ENCODE measurements at regions not wholly inside any gene's neighbourhood (a gene's known extent, or its start where the extent isn't known, plus 50 kb on each side); places are given as distances from the start of the nearest gene placed in this dataset.

DNA sequence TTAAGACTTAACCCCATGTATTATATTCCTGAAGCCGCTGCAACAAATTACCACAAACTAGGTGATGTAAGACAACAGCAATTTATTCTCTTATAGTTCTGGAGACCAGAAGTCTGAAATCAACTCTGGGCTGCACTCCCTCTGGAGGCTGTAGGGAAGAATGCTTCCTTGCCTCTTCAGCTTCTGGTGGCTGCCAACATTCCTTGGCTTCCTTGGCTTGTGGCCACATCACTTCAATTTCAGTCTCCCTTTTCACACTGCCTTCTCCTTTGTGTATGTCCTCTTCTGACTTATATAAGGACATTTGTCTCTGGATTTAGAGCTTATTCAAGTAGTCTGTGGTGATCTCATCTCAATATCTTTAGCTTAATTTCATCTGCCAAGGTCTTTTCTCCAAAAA is 141.6 kb downstream of the DHX35 start:
- peaks cover 1% of the 10 kb centered on the region for H3K27me3 ChIP-seq (ENCODE audit: control insufficient read depth, insufficient read depth, low read length)
- no peaks in the 10 kb centered on the region for H3K4me1 ChIP-seq (ENCODE audit: control insufficient read depth, insufficient read depth, low read length)

DNA sequence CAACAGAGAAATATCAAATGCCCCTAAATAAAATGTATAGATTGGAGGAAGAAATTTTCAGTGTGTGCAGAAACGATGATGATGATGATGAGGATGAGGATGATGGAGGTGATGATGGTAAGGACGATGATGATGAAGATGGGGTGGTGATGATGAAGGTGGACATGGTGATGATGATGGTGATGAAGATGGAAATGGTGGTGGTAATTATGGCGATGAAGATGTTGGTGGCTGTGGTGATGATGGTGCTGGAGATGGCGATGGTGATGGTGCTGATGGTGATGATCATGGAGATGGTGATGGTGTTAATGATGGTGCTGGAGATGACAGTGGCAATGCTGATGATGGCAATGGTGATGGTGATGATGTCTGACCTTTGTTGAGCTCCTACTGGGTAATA is 141.2 kb downstream of the DHX35 start:
- Histone ChIP-seq H3K36me3 (ENCODE audit: control insufficient read depth, insufficient read depth, low read length) (no peaks in the 10 kb centered on the region), H3K27ac (ENCODE audit: low read depth, low read length) (no peak overlapping the region), H3K4me3 (ENCODE audit: low read length) (no peak overlapping the region), H3K4me1 (ENCODE audit: control insufficient read depth, insufficient read depth, low read length) (no peaks in the 10 kb centered on the region), H3K9ac (ENCODE audit: low read length) (no peak overlapping the region), H3K27me3 (ENCODE audit: control insufficient read depth, insufficient read depth, low read length) (peaks cover 2% of the 10 kb centered on the region)

More for the DNA sequence above, 141.6 kb downstream of the DHX35 start:
- Histone ChIP-seq H3K9ac (ENCODE audit: low read length) (no peak overlapping the region), H3K4me3 (ENCODE audit: low read length) (no peak overlapping the region), H3K36me3 (ENCODE audit: control insufficient read depth, insufficient read depth, low read length) (no peaks in the 10 kb centered on the region), H3K27ac (ENCODE audit: low read depth, low read length) (no peak overlapping the region)

DNA sequence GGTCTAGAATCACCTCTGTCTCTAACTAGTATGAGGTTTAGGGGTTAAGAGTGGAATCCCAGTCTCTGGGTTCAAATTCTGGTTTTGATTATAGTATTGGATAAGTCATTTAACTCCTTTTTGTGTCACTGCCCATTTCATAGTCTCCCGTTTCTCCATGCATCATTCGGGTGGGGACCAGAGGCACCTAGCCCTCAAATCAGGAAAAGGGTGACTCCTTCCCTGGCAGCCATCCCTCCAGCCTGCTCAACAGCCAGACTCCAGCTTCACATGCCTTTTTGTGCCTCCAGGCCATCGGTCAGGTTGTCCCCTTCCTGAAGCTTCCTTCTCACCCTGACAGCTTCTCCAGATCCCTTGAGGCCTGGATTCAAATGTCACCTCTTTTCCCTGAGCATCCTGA is 139.8 kb downstream of the DHX35 start:
- no peaks in the 10 kb centered on the region for H3K4me1 ChIP-seq (ENCODE audit: control insufficient read depth, insufficient read depth, low read length)
- no peak overlapping the region for H3K27ac ChIP-seq (ENCODE audit: low read depth, low read length)
- no peak overlapping the region for H3K4me3 ChIP-seq (ENCODE audit: low read length)
- no peaks in the 10 kb centered on the region for H3K36me3 ChIP-seq (ENCODE audit: control insufficient read depth, insufficient read depth, low read length)
- H3K9ac ChIP-seq (ENCODE audit: low read length): no peak overlapping the region
- H3K27me3 ChIP-seq (ENCODE audit: control insufficient read depth, insufficient read depth, low read length): peaks cover 2% of the 10 kb centered on the region

DNA sequence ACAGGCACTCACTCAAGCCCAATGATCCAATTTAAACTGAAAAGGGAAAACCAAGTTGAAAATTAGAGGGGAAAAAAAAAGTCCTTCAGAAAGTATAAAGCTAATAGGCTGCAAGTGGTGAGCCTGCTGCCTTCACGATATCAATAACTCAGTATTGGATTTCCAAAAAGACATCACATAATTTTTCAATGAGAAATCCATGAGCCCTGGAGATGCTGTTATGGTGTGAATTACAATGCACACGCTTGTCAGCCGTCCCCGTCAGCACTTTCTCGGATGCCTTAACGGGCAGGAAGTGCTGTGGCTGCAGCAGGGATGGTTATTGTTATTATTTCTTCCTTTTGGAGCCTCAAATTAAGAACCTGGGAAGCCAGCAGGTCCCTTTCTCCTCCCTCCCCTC is 138.5 kb downstream of the DHX35 start:
- no peaks in the 10 kb centered on the region for H3K4me1 ChIP-seq (ENCODE audit: control insufficient read depth, insufficient read depth, low read length)

DNA sequence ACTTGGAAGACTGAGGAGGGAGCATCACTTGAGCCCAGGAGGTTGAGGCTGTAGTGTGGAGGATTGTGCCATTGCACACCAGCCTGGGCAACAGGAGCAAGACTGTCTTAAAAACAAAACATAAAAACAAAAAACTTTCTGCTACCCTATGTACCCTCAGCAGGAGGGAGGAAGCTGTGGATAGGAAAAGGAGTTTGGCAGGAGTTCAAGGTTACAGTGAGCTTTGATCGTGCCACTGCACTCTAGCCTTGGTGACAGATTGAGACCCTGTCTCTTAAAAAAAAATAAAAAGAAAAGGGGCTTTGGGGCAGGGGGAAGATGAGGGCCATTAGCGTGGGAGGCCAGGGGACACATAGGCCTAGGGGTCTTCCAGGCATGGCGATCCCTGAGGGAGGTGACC is 135.7 kb downstream of the DHX35 start:
- H3K27me3 ChIP-seq (ENCODE audit: control insufficient read depth, insufficient read depth, low read length): peaks cover 2% of the 10 kb centered on the region
- no peak overlapping the region for H3K4me3 ChIP-seq (ENCODE audit: low read length)
- no peaks in the 10 kb centered on the region for H3K36me3 ChIP-seq (ENCODE audit: control insufficient read depth, insufficient read depth, low read length)
- H3K9ac ChIP-seq (ENCODE audit: low read length): no peak overlapping the region
- H3K27ac ChIP-seq (ENCODE audit: low read depth, low read length): no peak overlapping the region
- H3K4me1 ChIP-seq (ENCODE audit: control insufficient read depth, insufficient read depth, low read length): no peaks in the 10 kb centered on the region

More for the DNA sequence above, 138.5 kb downstream of the DHX35 start:
- H3K36me3 ChIP-seq (ENCODE audit: control insufficient read depth, insufficient read depth, low read length): no peaks in the 10 kb centered on the region
- H3K9ac ChIP-seq (ENCODE audit: low read length): no peak overlapping the region
- H3K27ac ChIP-seq (ENCODE audit: low read depth, low read length): no peak overlapping the region
- peaks cover 2% of the 10 kb centered on the region for H3K27me3 ChIP-seq (ENCODE audit: control insufficient read depth, insufficient read depth, low read length)
- no peak overlapping the region for H3K4me3 ChIP-seq (ENCODE audit: low read length)

DNA sequence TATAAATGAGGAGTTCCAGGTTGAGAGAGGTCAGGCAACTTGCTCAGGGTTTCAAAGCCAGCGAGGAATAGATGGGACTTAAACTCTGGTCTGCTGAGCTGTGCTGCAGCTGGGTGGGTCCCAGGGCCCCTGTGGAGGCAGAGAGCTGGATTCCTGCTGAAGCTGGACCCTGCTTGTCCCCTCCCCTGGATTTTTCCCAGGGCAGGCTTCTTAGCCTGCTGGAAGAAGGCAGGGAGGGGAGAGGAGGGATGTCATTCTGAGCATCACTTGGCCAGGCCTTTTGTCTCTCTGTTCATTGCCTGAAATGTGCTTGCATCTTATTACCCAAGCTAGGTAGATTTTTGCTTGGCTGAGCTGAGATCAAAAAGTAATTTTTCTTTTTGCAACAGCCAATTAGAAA is 133.7 kb downstream of the DHX35 start:
- Histone ChIP-seq H3K4me3 (ENCODE audit: low read length) (no peak overlapping the region), H3K27me3 (ENCODE audit: control insufficient read depth, insufficient read depth, low read length) (peaks cover 2% of the 10 kb centered on the region), H3K9ac (ENCODE audit: low read length) (no peak overlapping the region), H3K36me3 (ENCODE audit: control insufficient read depth, insufficient read depth, low read length) (no peaks in the 10 kb centered on the region), H3K4me1 (ENCODE audit: control insufficient read depth, insufficient read depth, low read length) (no peaks in the 10 kb centered on the region), H3K27ac (ENCODE audit: low read depth, low read length) (no peak overlapping the region)

DNA sequence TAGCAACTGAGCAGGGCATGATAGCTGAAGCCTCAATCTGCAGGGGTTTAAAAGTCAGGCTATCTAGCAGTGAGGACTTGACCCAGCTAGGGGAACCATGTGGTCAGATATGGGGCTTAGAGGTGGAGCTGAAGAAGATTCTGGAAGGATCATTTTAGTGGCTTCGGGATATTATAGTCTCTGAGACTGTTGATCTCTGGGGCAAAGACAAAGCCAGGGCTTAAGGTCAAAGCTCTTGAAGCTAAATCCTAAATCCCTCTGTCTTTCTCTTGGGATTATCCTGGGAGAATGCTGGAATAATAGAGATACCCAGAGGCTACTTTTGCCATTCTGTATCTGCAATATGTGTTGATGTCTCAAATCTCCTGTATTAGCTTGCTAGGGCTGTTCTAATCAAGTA is 132.2 kb downstream of the DHX35 start:
- peaks cover 2% of the 10 kb centered on the region for H3K27me3 ChIP-seq (ENCODE audit: control insufficient read depth, insufficient read depth, low read length)
- no peaks in the 10 kb centered on the region for H3K36me3 ChIP-seq (ENCODE audit: control insufficient read depth, insufficient read depth, low read length)
- no peak overlapping the region for H3K27ac ChIP-seq (ENCODE audit: low read depth, low read length)
- no peak overlapping the region for H3K9ac ChIP-seq (ENCODE audit: low read length)
- H3K4me1 ChIP-seq (ENCODE audit: control insufficient read depth, insufficient read depth, low read length): no peaks in the 10 kb centered on the region
- H3K4me3 ChIP-seq (ENCODE audit: low read length): no peak overlapping the region

DNA sequence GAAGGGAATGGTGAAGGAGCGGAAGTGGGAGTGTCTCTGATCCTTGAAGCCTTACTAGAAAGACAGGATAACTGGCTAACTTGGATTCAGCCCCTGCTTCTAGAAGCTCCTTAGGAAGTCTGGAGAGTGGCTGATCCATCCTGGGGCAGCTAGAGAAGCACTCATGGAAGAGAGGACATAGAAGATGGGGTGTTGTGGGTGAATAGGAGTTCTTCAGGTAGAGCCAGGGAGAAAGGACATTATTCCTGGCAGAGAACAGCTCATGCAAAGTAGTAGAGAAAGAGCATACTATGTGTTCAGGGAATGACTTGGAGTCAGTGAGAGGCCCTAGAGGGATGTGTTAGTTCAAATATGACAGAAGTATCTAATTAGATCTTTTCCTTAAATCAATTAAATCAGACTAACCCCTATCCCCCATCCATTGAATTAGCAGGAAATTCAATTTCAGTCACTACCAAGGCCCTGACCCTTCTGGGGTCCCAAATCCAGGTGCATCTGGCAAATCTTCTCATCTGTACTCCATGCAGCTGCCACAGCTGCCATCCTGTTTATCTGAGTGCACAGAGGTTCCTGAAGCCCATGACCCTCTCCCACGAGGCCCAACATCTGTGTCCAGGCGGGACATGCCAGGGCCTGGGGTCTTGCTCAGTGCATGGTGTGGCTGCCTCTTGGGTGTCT is 130.7 kb downstream of the DHX35 start:
- H3K36me3 ChIP-seq (ENCODE audit: control insufficient read depth, insufficient read depth, low read length): no peaks in the 10 kb centered on the region
- H3K4me3 ChIP-seq (ENCODE audit: low read length): no peak overlapping the region
- no peaks in the 10 kb centered on the region for H3K27me3 ChIP-seq (ENCODE audit: control insufficient read depth, insufficient read depth, low read length)
- H3K4me1 ChIP-seq (ENCODE audit: control insufficient read depth, insufficient read depth, low read length): no peaks in the 10 kb centered on the region
- H3K9ac ChIP-seq (ENCODE audit: low read length): no peak overlapping the region
- H3K27ac ChIP-seq (ENCODE audit: low read depth, low read length): no peak overlapping the region

DNA sequence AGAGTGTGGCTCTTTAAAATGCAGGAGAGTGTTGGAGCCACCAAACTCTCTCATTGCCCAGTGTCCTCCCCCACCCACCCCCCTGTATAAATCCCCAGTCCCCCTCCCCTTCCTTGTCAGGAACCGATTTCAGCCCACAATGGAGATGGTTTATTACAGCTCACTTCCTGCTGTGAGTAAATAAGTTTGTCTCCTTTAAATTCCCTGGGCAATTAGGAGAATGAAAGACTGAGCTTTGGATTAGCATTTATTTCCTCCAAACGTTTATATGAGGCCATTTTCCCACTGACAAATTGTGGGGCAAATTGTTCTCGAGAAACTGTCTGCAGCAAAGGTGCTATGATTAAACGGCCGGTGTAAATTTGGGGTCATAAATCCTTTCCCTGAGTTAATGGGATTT is 128.8 kb downstream of the DHX35 start:
- no peaks in the 10 kb centered on the region for H3K27me3 ChIP-seq (ENCODE audit: control insufficient read depth, insufficient read depth, low read length)
- no peaks in the 10 kb centered on the region for H3K4me1 ChIP-seq (ENCODE audit: control insufficient read depth, insufficient read depth, low read length)
- H3K4me3 ChIP-seq (ENCODE audit: low read length): no peak overlapping the region
- H3K27ac ChIP-seq (ENCODE audit: low read depth, low read length): no peak overlapping the region
- no peaks in the 10 kb centered on the region for H3K36me3 ChIP-seq (ENCODE audit: control insufficient read depth, insufficient read depth, low read length)
- no peak overlapping the region for H3K9ac ChIP-seq (ENCODE audit: low read length)

DNA sequence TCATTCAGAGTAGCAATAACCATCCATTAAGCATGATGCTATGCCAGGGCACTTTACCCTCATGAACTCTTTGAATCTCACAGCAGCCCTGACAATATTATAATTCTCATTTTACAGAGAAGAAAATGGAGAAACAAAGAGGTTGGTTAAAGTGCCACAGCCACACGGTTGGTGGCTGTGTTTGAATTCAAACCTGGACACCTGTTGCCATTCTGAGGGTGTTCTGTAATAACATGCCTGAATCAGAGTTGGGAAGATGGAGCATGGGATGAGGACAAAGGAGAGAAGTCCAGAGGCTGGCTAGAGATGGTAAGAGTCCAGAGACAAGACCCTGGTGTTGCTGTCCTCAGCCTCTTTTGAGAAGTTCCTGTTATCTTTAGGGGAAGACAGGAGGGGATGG is 127.7 kb downstream of the DHX35 start:
- H3K4me1 ChIP-seq (ENCODE audit: control insufficient read depth, insufficient read depth, low read length): no peaks in the 10 kb centered on the region
- H3K9ac ChIP-seq (ENCODE audit: low read length): no peak overlapping the region
- no peak overlapping the region for H3K27ac ChIP-seq (ENCODE audit: low read depth, low read length)
- no peaks in the 10 kb centered on the region for H3K27me3 ChIP-seq (ENCODE audit: control insufficient read depth, insufficient read depth, low read length)
- no peak overlapping the region for H3K4me3 ChIP-seq (ENCODE audit: low read length)
- H3K36me3 ChIP-seq (ENCODE audit: control insufficient read depth, insufficient read depth, low read length): no peaks in the 10 kb centered on the region

All from rectal smooth muscle tissue (tissue), 1 donor.